Hepatocyte (in vitro differentiated cells): ENCODE measurements at regions not wholly inside any gene's neighbourhood (a gene's known extent, or its start where the extent isn't known, plus 50 kb on each side); places are given as distances from the start of the nearest gene placed in this dataset.

ENCODE experiments used
- DNase-seq: peaks from one replicate; pipeline ENCODE4 v3.0.0-alpha.2; 2016; ENCODE audit warnings: low spot score
- H2AFZ ChIP-seq: fragments of 200-600 bp; sonication (generic); 2 replicates; pipeline ENCODE4 v1.6.0; 2016; ENCODE audit warnings: antibody characterized with exemption, mild to moderate bottlenecking
- H3K27ac ChIP-seq: fragments of 200-600 bp; sonication (generic); 2 replicates; pipeline ENCODE4 v1.5.1; 2016; ENCODE audit warnings: mild to moderate bottlenecking
- H3K27me3 ChIP-seq: fragments of 200-600 bp; sonication (generic); 2 replicates; pipeline ENCODE4 v1.6.1; 2016
- H3K36me3 ChIP-seq: fragments of 200-600 bp; sonication (generic); replicated peaks from 2 replicates; pipeline ENCODE4 v1.5.1; 2016; ENCODE audit warnings: low read depth; ENCODE audit not compliant: insufficient read depth
- H3K4me1 ChIP-seq: fragments of 200-600 bp; sonication (generic); 2 replicates; pipeline ENCODE4 v1.5.1; 2016; ENCODE audit warnings: mild to moderate bottlenecking, moderate library complexity; ENCODE audit not compliant: insufficient read depth
- H3K4me2 ChIP-seq: fragments of 200-600 bp; sonication (generic); 2 replicates; pipeline ENCODE4 v1.6.0; 2016
- H3K4me3 ChIP-seq: fragments of 200-600 bp; sonication (generic); 2 replicates; pipeline ENCODE4 v1.5.1; 2016; ENCODE audit warnings: mild to moderate bottlenecking
- H3K79me2 ChIP-seq: fragments of 200-600 bp; sonication (generic); 2 replicates; pipeline ENCODE4 v1.6.0; 2017; ENCODE audit warnings: mild to moderate bottlenecking
- H3K9me2 ChIP-seq: fragments of 200-600 bp; sonication (generic); replicated peaks from 2 replicates; pipeline ENCODE4 v1.6.0; 2017; ENCODE audit warnings: mild to moderate bottlenecking; ENCODE audit not compliant: insufficient read depth
- H3K9me3 ChIP-seq: fragments of 200-600 bp; sonication (generic); 2 replicates; pipeline ENCODE4 v1.5.1; 2016; ENCODE audit warnings: low read depth, mild to moderate bottlenecking
- H4K20me1 ChIP-seq: fragments of 200-600 bp; sonication (generic); 2 replicates; pipeline ENCODE4 v1.6.0; 2016; ENCODE audit warnings: mild to moderate bottlenecking; ENCODE audit not compliant: insufficient read depth, poor library complexity, severe bottlenecking
- CTCF ChIP-seq: fragments of 200-600 bp; sonication (generic); IDR thresholded peaks from 2 replicates; pipeline ENCODE4 v1.5.1; 2016; ENCODE audit warnings: antibody characterized with exemption, mild to moderate bottlenecking; ENCODE audit not compliant: poor library complexity
- EZH2 ChIP-seq: fragments of 200-600 bp; sonication (generic); IDR thresholded peaks from 2 replicates; pipeline ENCODE4 v1.6.1; 2016; ENCODE audit warnings: antibody characterized with exemption, mild to moderate bottlenecking, borderline replicate concordance
- EZH2phosphoT487 ChIP-seq: fragments of 200-600 bp; sonication (generic); IDR thresholded peaks from one replicate; pipeline ENCODE4 v1.6.1; 2018; ENCODE audit warnings: antibody characterized with exemption, mild to moderate bottlenecking, low read depth, moderate library complexity; ENCODE audit not compliant: unreplicated experiment, severe bottlenecking
- WGBS: methylation state at CpG from one replicate; pipeline ENCODE4 v1.1.6; 2016; ENCODE audit warnings: low lambda C conversion rate; ENCODE audit errors: missing lambda C conversion rate; 5-methylcytosine and 5-hydroxymethylcytosine counted together

GRCh38 chr1:38191461-38191860 lies 144.9 kb upstream of the POU3F1 start:
- WGBS = 33% methylated on average over 7 of the region's 7 CpGs
- Histone ChIP-seq H3K27me3 (peaks cover 19% of the 10 kb centered on the region), H3K27ac (no peak overlapping the region), H3K4me3 (no peak overlapping the region), H3K9me2 (no peaks in the 10 kb centered on the region), H3K9me3 (no peaks in the 10 kb centered on the region), H3K4me2 (no peak overlapping the region), H4K20me1 (no peaks in the 10 kb centered on the region), H2AFZ (no peak overlapping the region), H3K36me3 (no peaks in the 10 kb centered on the region), H3K4me1 (peaks cover 3% of the 10 kb centered on the region), H3K79me2 (no peaks in the 10 kb centered on the region)
- no peak for DNase-seq
- no peak for TF ChIP-seq EZH2phosphoT487
- TF ChIP-seq EZH2 = no peak
- TF ChIP-seq CTCF = no peak

GRCh38 chr1:38190983-38191382 lies 144.4 kb upstream of the POU3F1 start:
- no peaks in the 10 kb centered on the region for H3K36me3 ChIP-seq
- peaks cover 19% of the 10 kb centered on the region for H3K27me3 ChIP-seq
- no peak overlapping the region for H3K27ac ChIP-seq
- no peak overlapping the region for H3K4me2 ChIP-seq
- TF ChIP-seq EZH2phosphoT487 (no peak), CTCF (no peak), EZH2 (no peak)
- 64% methylated on average over 5 of the region's 5 CpGs for WGBS
- H4K20me1 ChIP-seq = no peaks in the 10 kb centered on the region
- H3K79me2 ChIP-seq = no peaks in the 10 kb centered on the region
- H3K4me3 ChIP-seq = no peak overlapping the region
- H3K9me2 ChIP-seq = no peaks in the 10 kb centered on the region
- peaks cover 3% of the 10 kb centered on the region for H3K4me1 ChIP-seq
- no peak for DNase-seq
- H3K9me3 ChIP-seq = no peaks in the 10 kb centered on the region
- H2AFZ ChIP-seq = no peak overlapping the region

- H3K27ac ChIP-seq = no peak overlapping the region
- H3K79me2 ChIP-seq = no peaks in the 10 kb centered on the region
- no peaks in the 10 kb centered on the region for H4K20me1 ChIP-seq
- H3K27me3 ChIP-seq = peaks cover 14% of the 10 kb centered on the region
- TF ChIP-seq EZH2 = no peak
- TF ChIP-seq EZH2phosphoT487 = no peak
- TF ChIP-seq CTCF = no peak
- H3K9me3 ChIP-seq = no peaks in the 10 kb centered on the region
- H3K4me3 ChIP-seq = no peak overlapping the region
- no peak overlapping the region for H3K4me2 ChIP-seq
- no peaks in the 10 kb centered on the region for H3K36me3 ChIP-seq
- no peak for DNase-seq
- no peaks in the 10 kb centered on the region for H3K9me2 ChIP-seq
- H2AFZ ChIP-seq = no peak overlapping the region
- H3K4me1 ChIP-seq = peaks cover 3% of the 10 kb centered on the region
- WGBS = 92% methylated on average over 9 of the region's 9 CpGs
Observed at GRCh38 chr1:38187552-38187951, 141.0 kb upstream of the POU3F1 start.

GRCh38 chr1:38186566-38186965 lies 140.0 kb upstream of the POU3F1 start:
- H3K27me3 ChIP-seq = peaks cover 6% of the 10 kb centered on the region
- H3K27ac ChIP-seq = no peak overlapping the region
- DNase-seq = no peak
- no peak overlapping the region for H3K4me2 ChIP-seq
- no peaks in the 10 kb centered on the region for H3K9me3 ChIP-seq
- no peaks in the 10 kb centered on the region for H3K9me2 ChIP-seq
- H3K36me3 ChIP-seq = no peaks in the 10 kb centered on the region
- no peak overlapping the region for H3K4me3 ChIP-seq
- WGBS = 90% methylated on average over 5 of the region's 5 CpGs
- H3K4me1 ChIP-seq = peaks cover under 1% of the 10 kb centered on the region
- no peak for TF ChIP-seq EZH2
- no peak for TF ChIP-seq EZH2phosphoT487
- TF ChIP-seq CTCF = no peak
- H4K20me1 ChIP-seq = no peaks in the 10 kb centered on the region
- H2AFZ ChIP-seq = no peak overlapping the region
- no peaks in the 10 kb centered on the region for H3K79me2 ChIP-seq
